ENCODE measurements at regions not wholly inside any gene's neighbourhood (a gene's known extent, or its start where the extent isn't known, plus 50 kb on each side); places are given as distances from the start of the nearest gene placed in this dataset.

DNA sequence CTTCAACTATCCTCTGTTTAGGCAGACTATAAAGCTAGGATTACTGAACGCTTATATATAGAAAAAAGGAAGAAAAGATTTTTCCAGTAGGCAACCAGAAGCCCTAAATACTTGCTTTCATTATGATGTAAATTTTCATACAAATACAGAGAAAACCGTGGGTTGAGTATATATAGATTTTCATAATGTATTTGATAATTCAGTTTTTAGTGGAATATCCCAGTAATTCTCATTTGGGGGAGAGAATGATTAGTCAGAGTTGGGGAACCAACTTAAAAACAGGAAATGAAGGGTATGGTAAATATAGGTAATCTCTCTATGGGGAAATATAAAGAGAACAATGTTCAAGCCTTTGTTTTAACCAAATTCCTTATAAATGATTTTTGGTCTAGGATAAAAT lies 154.0 kb upstream of the CITED2 start:
- no peak for DNase-seq (ENCODE audit: low read depth)
- TF ChIP-seq MAX (IDR thresholded peaks at IDR 0.05; ENCODE audit: low read depth, low read length) = no peak
- no peak for TF ChIP-seq POLR2A (IDR thresholded peaks at IDR 0.05; ENCODE audit: extremely low read depth, insufficient read length)
- TF ChIP-seq MYC (IDR thresholded peaks at IDR 0.05; ENCODE audit: low read depth, low read length) = no peak
- TF ChIP-seq CTCF (IDR thresholded peaks at IDR 0.05; ENCODE audit: low read depth, low read length) = no peak
- no peak overlapping the region for H3K4me3 ChIP-seq (ENCODE audit: low read depth, low read length)

DNA sequence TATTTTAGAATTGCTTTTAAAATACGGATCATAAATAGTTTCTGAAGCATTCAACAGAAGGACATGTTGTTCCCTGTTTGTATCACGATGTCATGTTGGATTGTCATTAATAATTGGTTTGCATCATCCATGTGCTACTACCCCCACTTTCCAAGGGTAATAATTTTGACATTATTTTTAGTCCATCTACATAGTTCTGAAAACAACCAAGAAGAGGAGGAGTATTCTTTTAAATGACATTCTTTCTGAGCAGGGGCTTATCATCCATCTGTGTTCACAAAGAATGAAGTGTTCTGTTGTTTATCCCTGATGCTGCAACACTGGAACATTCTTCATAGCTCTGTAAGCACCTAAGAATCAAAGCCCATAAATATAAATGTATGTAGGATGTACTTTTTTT lies 151.0 kb upstream of the CITED2 start:
- DNase-seq (ENCODE audit: low read depth) = no peak
- H3K4me3 ChIP-seq (ENCODE audit: low read depth, low read length) = no peak overlapping the region
- TF ChIP-seq CTCF (IDR thresholded peaks at IDR 0.05; ENCODE audit: low read depth, low read length) (no peak), MAX (IDR thresholded peaks at IDR 0.05; ENCODE audit: low read depth, low read length) (no peak), MYC (IDR thresholded peaks at IDR 0.05; ENCODE audit: low read depth, low read length) (no peak), POLR2A (IDR thresholded peaks at IDR 0.05; ENCODE audit: extremely low read depth, insufficient read length) (no peak)

DNA sequence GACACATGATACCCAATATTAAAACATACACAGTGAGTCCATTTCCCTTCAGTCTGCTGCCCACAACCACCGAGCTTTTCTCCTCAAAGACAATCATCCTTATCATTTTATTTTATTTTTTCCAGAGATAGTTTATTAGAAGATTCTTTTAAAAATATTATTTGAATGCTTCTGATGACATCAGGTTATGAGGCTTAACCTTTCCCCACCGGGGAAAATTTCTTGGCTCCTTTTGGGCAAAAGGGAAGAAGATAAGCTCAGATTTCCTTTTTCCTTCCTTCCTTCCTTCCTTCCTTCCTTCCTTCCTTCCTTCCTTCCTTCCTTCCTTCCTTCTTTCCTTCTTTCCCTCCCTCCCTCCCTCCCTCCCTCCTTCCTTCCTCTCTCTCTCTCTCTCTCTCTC lies 149.5 kb upstream of the CITED2 start:
- no peak for DNase-seq (ENCODE audit: low read depth)
- TF ChIP-seq MYC (IDR thresholded peaks at IDR 0.05; ENCODE audit: low read depth, low read length) (no peak), MAX (IDR thresholded peaks at IDR 0.05; ENCODE audit: low read depth, low read length) (no peak), CTCF (IDR thresholded peaks at IDR 0.05; ENCODE audit: low read depth, low read length) (no peak), POLR2A (IDR thresholded peaks at IDR 0.05; ENCODE audit: extremely low read depth, insufficient read length) (no peak)
- H3K4me3 ChIP-seq (ENCODE audit: low read depth, low read length) = no peak overlapping the region

DNA sequence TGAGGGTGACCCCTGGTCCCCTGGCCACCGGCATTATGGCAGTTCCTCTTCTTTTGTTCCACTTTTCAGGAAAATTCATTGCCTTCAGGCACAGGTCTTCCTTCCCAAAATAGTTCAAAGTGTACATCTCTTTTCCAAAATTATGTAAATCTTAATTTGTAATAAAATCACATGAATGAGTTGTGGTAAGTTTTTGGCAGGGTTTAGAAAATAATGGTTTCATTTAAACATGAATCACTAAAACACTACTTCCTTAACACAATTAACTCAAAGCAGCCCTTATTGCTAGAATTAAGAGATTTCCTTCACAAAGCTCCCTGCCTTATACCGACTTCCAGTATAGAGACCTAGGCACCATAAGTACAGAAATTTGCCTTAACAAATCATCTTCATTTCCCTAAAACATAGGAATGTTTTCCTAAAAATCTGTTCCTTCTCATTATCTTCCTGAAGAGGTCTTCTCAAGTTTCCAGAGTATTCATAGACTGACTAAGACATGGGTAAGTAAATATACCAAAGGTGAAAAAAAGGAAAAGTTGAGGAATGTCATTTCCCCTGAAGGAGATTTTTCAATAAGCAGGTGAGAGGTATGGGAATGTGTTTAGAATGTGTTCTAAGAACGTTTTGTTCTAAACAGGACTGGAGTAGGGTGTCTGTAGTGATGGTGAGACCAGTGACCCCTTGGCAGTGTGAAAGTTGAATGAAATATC lies 148.2 kb upstream of the CITED2 start:
- no peak overlapping the region for H3K4me3 ChIP-seq (ENCODE audit: low read depth, low read length)
- no peak for TF ChIP-seq POLR2A (IDR thresholded peaks at IDR 0.05; ENCODE audit: extremely low read depth, insufficient read length)
- no peak for TF ChIP-seq MAX (IDR thresholded peaks at IDR 0.05; ENCODE audit: low read depth, low read length)
- no peak for TF ChIP-seq CTCF (IDR thresholded peaks at IDR 0.05; ENCODE audit: low read depth, low read length)
- DNase-seq (ENCODE audit: low read depth) = no peak

DNA sequence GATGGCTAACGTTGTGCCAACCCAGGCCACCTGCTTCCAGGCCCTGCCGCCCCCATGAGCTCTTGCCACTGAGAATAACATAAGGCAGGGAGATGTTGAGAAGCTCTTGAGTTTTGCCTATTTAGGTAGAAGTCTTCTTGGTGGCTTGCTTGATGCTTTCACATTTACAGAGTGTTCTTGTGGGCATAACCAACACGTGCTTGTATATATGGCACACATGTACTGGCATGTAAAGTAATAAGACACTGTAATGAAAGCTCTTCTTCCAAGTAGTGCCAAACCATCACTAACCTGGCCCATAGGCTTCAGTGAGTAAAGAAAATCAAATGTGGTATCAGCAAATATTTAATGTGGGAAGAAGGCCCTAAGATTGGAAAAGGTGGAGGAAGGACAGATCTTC lies 146.9 kb upstream of the CITED2 start:
- H3K4me3 ChIP-seq (ENCODE audit: low read depth, low read length) = no peak overlapping the region
- DNase-seq (ENCODE audit: low read depth) = no peak
- TF ChIP-seq POLR2A (IDR thresholded peaks at IDR 0.05; ENCODE audit: extremely low read depth, insufficient read length) (no peak), MAX (IDR thresholded peaks at IDR 0.05; ENCODE audit: low read depth, low read length) (no peak), MYC (IDR thresholded peaks at IDR 0.05; ENCODE audit: low read depth, low read length) (no peak), CTCF (IDR thresholded peaks at IDR 0.05; ENCODE audit: low read depth, low read length) (no peak)
